GM21381 (cell line): ENCODE measurements at regions not wholly inside any gene's neighbourhood (a gene's known extent, or its start where the extent isn't known, plus 50 kb on each side); places are given as distances from the start of the nearest gene placed in this dataset.

ENCODE experiments used
- ATAC-seq: cut with Tn5 transposase; IDR thresholded peaks from one replicate; pipeline ENCODE4 v1.9.1; 2021; ENCODE audit warnings: mild to moderate bottlenecking, moderate library complexity; ENCODE audit not compliant: unreplicated experiment

DNA sequence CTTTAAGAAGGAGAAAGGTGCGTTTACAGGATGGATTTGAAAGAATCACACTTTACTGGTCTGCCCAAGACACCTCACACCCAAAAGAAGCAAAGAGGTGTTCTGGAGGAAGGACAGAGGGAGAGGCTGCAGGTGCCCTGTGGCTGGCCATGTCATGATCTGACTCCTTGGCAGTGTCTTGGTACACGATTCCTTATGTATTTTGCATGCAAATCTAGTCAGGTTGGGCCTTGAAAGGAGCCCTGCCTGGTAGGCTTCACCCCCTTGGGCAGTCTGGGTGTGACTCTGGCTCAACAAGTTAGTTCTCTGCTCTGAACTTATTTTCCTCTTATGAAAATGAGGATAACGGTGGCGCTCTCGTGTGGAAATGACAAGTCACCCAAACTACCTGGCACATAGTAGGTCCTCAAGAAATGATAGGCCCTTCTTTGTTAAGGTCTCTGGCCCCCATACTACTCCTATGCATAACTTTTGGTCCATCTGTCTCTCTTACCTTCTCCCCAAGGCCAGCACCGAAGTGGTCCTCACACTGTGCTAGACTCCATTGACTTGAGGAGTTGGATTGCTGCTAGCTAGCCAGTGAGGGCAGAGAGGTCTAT is 212.5 kb downstream of the SEMA6A start:
- no peak for ATAC-seq

DNA sequence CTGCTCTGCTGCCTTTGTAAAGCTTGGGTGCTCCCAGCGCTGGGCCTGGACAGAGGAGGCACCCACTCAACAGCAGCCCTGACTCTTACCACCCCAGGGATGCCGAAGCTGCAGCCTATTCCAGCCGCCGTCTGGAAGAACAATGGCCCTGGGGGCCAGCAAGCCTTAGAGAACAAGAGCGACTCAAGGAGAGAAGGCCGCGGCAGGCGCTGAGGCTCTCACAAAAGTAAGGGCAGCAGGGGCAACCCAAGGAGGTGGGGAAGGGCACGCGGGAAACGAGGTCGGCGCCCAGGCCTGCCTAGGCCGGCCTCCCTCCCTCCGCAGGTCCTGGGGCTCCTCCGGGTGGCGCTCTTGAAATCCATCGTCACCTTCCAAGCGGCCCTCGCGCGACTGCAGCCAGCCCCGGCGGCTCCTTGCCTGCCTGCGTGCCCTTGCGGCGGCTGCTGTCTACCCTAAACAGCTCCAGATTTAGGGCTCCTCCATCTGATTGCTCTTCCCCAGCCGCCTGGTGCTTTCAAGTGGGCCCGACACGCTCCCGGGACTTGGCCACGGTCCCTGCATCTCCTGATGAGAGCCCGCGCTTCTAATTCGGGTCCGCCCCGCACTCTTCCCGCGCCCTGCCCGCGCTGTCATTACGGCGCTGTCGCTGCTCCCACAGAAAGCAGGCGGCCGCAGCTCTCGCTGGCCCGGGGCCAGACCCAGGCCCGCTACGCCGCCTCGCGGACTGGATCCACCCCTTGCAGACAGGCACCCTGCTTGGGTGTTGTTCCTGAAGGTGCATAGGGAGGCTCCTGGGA is 213.3 kb downstream of the SEMA6A start:
- no peak for ATAC-seq

DNA sequence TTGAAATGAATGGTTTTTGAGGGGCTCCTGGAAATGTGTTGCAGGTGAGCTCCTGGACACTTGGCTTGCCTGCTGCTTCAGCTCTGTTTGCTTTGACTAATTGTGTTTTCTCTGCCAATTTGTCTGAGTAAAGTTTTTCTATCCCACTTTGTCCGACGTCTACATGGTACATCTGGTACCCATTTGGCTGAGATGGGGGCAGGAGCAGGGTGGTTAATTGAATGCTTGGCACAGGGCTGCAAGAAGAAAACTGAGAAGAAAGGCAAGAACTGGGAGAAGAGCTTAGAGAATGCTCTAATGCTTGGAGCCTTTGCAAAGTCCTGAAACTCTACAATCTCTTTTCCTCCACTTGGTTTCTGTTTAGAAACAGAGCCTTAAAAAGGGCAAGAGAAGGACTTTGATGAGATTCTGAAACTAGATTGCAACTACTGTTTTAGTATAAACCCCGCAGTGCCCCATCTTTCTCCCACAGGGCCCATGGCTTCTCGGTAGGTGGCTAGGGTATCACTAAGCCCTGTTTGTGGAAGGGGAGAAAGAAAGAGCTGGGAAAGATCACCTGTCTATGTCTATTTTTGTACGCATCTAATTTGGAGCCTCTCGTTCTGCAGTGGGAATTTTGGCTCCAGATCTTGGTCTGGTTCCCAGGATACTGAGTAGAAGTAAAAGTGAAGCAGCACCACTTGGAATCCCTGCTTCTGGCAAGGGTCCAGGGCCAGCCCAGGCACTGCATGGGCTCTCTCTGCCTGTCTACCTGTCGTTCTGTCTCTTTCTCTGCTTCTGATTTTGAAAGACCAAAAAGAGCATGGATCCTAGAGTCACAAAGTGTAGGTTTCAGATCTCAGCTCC is 214.4 kb downstream of the SEMA6A start:
- ATAC-seq = no peak

DNA sequence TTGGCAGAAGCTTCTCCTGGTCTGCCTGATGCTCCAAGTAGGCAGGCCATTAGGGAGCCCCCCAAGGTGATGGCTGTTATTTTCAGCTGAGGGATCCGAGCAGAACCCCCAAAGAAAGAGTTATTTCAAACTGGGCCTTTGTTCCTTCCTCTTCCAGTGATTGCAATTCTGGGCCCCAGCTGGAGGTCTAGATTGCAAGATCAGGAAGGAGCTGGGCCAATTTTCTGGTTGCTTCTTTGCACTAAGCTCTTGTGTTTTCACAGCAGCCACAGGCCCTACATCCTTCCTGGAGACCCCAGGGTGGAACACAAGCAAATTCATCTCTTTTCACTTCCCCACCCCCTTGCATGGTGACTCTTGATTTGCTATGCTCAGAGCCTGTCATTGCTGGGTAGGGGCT is 215.0 kb downstream of the SEMA6A start:
- ATAC-seq = no peak

DNA sequence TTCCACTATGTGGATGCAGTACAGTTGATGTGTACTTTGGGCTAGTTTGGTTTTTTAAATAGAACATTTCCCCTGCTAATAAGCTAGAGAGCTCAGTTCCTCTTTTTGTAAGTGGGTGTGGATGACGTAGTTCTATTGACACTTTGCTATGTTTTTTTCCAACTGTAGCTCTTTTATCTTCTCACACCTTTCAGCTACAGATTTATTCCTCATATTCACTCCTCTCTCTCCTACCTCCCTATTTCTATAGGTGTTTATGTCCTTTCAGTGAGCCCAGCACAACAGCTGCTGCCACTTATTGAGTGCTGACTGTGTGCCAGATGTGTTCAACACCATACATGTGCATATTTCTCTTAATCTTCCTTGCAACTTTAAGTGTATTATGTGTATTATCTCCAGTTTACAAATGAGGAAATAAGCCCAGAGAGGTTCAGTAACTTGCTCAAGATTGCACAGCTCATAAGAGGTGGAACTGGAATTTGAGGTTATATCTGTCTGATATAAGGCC is 215.7 kb downstream of the SEMA6A start:
- ATAC-seq = peak; percentile 99

DNA sequence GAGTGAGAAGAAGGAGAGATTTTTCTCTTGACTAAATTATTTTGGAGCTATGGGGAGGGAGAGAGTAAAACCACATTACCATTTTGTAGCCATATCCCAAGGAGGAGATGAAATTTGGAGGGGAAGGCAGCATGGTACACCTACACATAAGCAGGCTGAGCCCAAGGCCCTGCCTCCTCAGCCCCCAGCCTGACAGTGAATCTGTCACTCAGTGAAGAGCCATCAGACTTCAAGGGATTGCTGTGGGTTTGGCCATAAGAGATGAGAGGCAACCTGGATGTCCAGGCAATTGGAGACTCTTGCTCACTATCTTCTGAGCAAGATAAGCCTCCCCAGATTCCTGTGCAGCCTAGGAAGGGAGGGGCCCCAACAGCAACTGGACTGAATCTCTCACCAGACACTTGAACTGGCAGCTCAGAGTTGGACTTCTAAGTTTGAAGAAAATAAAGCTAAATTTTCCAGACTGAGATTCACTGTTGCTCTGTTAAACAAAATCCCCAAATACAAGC is 216.6 kb downstream of the SEMA6A start:
- no peak for ATAC-seq

DNA sequence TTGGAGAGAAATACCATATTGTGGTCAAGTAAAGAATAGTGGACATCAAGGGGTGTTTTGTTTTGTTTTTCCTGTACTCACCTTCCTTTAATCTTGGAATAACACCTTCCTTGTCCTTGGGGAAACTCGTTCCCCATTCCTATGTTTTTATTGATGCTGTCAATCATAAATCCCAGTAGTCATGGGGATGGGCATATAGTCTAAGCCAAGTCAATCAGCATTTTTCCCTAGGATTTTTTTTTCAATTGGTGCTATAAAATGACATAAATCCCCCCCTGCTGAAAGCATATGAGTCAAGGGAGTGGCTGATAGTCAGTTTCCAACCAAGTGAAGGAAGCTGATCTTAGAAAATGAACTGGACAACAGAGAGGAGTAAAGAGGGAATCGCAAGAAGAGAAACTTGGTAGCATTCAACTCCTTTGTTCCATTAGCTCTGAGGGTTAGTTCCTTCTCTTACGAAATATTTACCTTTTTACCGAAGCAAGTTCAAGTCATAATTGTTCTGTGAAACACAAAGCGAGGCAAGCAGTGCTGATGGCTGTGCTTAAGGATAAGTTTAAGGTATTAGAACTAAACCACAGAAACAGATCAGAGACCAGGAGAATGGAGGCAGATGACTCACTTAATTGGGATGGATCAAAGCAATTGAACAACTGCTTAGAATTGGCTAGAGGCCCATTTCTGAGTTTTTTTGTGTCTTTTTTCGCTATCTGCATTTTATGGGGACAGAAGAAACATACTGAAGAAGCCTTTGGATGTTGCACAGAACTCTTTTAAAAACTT is 218.6 kb downstream of the SEMA6A start:
- ATAC-seq = no peak

DNA sequence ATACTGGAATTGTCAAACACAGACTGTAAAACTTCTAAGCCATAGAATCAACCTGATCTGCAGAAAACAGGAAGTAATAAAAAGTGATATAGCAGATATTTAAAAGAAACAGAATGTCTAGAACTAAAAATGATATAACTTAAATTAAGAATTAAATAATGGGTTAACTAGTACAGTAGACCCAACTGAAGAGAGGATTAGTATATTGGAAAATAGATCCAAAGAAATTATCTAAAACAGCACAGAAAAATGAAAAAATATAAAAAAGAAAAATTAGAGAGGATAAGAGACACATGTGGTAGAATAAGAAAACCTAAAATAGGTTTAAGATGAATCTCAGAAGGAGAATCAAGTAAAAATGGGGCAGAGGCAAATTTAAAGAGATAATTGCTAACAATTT is 219.9 kb downstream of the SEMA6A start:
- ATAC-seq = no peak

DNA sequence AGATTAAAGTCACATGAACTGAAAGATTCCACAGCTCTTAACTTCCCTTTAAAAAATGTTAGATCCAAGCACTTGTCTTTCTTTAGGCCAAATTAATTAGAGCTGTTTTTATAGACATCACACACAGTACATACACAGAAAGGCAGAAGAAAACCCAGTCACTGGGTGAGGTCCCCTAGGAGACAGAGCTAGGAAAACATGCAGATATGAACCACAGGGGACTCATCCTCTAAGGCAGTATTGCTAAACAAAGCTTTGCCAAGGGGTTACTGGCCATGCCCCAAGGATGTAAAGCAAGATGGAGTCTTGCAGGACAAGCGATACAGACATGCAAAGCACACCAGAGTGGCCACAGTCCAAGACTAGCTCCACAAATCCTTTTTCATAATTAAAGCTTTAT is 227.0 kb downstream of the SEMA6A start:
- no peak for ATAC-seq

DNA sequence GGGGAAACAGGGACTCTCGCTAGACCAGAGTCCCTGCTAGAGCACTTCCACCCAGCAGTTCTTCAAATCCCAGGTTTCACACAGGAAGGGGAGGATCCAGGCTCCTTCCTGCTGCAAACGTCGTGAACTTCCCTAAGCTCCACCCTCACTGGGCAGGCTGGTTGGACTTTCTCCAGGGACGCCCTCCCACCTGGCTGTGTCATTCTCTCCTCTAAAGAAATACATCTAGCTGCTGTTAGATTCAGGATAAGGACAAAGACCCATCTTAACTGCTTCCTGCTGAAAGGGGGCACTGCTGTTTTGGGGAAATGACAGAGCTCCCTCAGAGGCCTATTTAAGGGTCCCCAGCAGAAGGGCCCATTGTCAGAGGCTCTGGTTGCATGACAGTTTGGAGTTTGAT is 230.7 kb downstream of the SEMA6A start:
- no peak for ATAC-seq
